DMS 273 (cell line): ENCODE measurements at regions not wholly inside any gene's neighbourhood (a gene's known extent, or its start where the extent isn't known, plus 50 kb on each side); places are given as distances from the start of the nearest gene placed in this dataset.
A peak's percentile ranks its signal among the peaks of the same experiment; 100 is the strongest.

Source experiments
- DNase-seq: peaks from one replicate; lab custom pipeline; 2025; ENCODE audit not compliant: unreplicated experiment; lab: John Stamatoyannopoulos, UW

- no peak for DNase-seq
Observed at GRCh38 chr3:150269526-150269925, 138.6 kb upstream of the TSC22D2 start.

- DNase-seq: peak; percentile 58
Observed at GRCh38 chr3:150268426-150269391, 139.4 kb upstream of the TSC22D2 start.

DNA sequence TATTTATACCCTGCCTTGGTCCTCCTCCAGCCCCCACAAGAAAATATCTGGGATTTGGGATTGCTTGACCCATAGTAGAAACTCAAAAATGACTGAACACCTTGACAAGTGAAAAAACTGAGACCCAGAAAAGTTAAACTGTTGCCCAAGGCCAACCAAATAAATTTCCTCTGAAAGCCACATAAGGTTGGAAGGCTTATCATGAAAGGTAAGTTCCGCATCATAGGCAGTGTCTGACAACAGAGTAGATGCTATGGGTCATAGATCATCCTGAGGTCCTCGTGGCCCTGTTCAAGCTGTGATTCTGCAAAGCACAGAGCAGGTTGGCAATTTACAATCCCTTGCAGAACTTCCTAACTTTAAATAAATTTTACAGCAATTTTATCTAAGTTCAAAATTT is 140.8 kb upstream of the TSC22D2 start:
- no peak for DNase-seq

- DNase-seq: no peak
Observed at GRCh38 chr3:150265305-150265704, 142.8 kb upstream of the TSC22D2 start.

GRCh38 chr3:150264561-150265279 is 143.4 kb upstream of the TSC22D2 start:
- DNase-seq: no peak

- DNase-seq: no peak
Observed at GRCh38 chr3:150261958-150262357, 146.1 kb upstream of the TSC22D2 start.

DNA sequence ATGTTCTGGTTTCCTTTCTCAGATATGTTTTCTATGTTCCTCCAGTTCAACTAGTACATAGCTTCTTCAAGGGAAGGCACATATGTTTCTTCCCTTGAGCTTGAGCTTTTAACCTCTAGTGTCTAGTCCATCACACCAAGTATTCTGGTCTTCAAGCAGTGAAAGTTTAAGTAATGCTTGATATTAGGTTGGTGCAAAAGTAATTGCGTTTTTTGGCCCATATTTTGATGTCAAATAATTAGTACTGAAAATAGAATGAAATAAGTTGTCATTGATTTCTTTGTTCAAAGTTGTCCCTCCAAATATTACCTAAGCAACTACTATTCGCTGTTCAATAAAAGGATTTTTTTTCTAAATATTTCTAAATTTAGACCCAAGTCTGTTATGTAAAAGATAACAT is 146.7 kb upstream of the TSC22D2 start:
- DNase-seq: no peak

DNA sequence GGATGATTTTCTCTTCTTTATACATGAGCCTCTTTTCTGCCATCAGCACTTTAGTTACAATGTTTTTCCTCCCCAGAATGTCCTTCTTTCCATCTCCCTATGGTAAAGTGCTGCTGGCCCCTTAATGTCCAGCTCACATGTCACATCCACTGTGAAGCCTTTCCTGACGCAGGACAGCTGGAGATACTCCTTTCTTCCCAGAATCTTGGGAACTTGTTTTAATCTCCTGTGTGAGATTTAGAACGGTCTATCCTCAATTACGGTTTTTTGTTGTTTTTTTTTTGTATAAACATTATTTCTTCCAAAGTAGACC is 147.7 kb upstream of the TSC22D2 start:
- DNase-seq: no peak

GRCh38 chr3:150259526-150260397 is 148.3 kb upstream of the TSC22D2 start:
- DNase-seq: no peak

DNA sequence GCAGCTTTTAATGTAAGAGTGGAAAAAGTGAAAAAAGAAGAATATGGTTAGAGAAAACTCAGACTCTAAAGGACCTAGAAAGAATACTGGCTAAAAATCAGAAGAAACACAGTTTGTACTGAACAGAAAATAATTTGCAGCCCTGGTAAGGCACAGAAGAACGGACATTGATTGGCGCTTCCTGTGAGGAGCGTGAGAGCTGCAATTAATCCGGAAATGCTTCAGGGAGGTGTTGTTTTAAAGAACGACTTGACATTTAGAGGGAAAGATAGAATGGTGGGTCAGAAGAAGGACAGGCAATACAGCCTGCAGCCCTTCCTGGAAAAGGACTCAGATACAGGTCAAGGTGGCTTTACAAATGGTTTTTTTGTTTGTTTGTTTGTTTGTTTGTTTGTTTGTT is 151.3 kb upstream of the TSC22D2 start:
- DNase-seq: no peak

DNA sequence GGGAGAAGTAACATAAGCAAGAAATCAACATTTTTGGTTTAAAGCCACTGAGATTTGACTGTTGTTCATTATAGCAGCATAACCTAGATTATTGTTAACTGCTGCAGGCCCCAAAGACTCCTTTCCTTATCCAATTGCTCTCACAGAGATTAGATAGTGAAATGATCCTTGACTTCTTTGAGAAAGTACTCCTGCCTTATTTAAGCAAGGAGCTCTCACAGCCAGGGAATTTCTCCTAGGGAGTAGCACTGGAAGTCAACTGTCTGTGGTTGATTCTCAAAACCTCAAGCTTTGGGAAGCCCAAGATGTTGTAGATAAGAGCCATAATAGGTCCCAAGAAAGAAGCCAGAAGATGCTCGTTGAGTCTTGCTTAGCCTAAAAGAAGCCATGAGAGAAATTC is 151.8 kb upstream of the TSC22D2 start:
- no peak for DNase-seq

- no peak for DNase-seq
Observed at GRCh38 chr3:150255826-150256225, 152.3 kb upstream of the TSC22D2 start.

DNA sequence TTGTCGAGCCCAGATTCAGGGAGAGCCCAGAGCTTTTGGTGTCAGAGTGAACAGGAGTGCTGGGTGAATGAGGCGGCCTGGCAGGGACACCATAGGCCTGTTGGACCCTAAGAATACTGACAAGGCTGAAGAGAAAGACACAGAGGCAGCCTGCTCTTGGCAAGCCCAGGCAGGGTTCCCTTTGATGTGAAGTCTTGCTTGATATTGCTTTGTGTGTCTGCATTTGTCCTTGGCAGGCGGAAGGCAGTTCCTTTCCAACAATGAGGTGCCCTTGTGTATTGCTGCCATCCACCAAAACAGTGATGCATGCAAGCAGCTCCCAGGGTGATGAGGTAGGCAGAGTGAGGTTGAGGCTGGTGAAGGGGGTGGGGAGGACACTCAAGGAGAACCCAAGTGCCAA is 152.7 kb upstream of the TSC22D2 start:
- peak; percentile 49 for DNase-seq

DNA sequence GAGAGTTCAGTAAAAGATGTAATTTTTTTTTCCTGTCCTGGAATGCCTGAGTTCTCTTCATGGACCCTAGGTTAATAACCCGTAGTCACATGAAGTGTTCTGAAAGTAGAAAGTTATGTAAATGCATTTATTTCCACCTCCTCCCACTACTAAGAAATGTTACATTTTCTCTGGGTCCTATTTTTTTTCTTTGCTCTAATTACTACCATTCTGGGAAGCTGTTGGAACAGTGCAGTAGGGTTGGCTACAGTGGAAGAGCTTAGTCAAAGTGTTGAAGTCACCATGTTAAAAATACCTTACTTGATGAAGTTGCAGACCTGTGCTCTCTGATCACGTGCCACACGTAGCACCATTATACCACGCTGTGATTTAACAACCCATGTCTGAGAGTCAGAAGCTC is 153.8 kb upstream of the TSC22D2 start:
- DNase-seq: no peak

DNA sequence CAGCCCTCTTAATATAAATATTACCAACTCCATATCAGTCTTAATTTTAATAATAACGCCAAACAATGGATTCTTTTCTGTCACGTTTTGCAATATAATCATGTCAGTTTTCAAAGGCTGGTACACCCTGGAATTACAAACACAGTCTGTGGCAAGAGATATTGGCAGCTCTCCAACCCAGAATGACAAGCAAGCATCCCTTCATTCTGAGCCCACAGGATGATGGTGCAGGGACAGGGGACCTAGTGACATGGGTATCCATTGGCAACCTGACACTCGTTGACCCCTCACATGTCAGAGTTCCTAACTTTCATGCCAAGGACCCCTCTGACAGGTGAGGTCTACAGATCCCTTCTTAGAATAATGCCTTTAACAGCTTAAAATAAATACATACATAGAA is 154.5 kb upstream of the TSC22D2 start:
- DNase-seq: peak; percentile 68

GRCh38 chr3:150252462-150252861 is 155.6 kb upstream of the TSC22D2 start:
- peak; percentile 44 for DNase-seq

- DNase-seq: peak; percentile 65
Observed at GRCh38 chr3:150251187-150252062, 156.7 kb upstream of the TSC22D2 start.

GRCh38 chr3:150249779-150250470 is 158.2 kb upstream of the TSC22D2 start:
- peak; percentile 99 for DNase-seq

DNA sequence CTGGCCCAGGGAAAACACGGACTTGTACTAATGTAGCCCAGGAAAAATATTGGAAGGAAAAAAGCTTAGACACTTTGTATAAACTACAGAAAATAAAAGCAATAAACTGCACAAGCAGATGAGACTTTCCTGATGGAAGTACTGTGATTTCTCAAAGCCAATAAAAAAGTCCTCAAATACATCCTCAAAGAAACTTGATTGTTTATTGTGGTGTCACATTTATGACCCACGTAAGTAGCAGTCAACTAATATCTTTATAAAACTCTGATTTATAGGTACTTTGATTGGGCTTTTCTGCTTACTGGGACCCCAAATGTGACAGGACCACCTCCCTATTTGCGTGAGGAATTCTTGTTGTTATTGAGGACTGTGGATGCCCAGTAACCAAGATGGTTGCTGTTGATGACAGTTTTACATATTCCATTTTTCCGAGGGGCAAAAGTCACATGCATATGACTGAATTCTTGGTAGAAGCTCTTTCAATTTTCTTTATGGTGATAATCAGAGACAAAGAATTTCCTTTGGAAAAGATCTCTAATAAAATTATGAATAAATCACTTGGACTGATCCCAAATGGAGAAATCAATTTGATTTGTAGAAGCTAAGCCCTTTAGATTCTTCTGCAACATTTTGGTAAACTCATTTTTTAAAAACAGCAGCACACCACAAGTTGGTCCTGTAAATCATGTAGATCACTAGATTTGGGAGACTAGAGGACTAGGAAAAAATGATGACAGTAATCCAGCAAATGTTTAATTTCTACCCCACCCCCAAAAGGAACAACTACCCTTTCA is 159.0 kb upstream of the TSC22D2 start:
- peak; percentile 25 for DNase-seq
